ENCODE measurements at regions not wholly inside any gene's neighbourhood (a gene's known extent, or its start where the extent isn't known, plus 50 kb on each side); places are given as distances from the start of the nearest gene placed in this dataset.

DNA sequence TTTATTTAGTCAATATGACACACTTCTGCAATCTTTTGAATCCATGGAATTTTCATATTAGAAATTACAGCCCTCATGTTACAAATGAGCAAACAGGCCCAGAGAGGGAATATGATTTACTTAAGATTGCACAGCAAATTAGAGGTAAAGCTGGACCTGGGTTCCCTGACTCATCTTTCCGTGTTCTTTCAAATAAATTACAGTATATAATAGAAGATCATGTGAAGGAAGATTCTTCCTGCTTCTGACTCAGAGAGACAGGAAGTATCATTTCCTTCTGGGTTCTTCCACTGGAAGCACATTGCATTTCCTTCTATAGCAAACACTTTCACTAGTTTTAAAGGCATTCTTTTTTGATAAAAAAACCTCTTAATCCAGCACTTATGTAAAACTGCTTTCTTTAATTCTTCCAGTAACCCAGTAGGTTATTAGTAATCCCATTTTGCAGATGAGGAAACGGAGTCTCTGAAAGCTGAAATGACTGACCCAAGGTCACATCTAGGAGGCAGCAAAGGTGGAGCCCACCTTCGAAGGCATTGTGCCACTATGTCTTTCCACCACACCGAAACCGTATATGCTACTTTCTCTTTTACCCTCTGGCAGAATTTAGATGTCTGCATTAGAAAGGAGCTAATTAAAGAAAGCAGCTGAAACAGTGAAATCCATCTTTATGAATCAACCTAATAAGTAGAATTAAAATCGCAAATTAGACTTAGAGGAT, 566.7 kb upstream of the KLF4 start:
- DNase-seq (ENCODE audit: low spot score) = no peak
- Histone ChIP-seq H3K9me3 (ENCODE audit: severe bottlenecking) (no peaks in the 10 kb centered on the region), H3K27me3 (ENCODE audit: insufficient read depth, poor library complexity, severe bottlenecking) (no peaks in the 10 kb centered on the region), H3K36me3 (ENCODE audit: low read depth) (no peaks in the 10 kb centered on the region), H3K4me1 (ENCODE audit: insufficient read depth, poor library complexity, severe bottlenecking) (peaks cover 48% of the 10 kb centered on the region), H3K27ac (ENCODE audit: poor library complexity, severe bottlenecking) (peak overlapping the region; percentile 99), H3K4me3 (ENCODE audit: severe bottlenecking) (peak overlapping the region; percentile 4)
- ATAC-seq (ENCODE audit: low read depth) = peak; percentile 50
- TF ChIP-seq CTCF (IDR thresholded peaks at IDR 0.05; ENCODE audit: poor library complexity, severe bottlenecking) = no peak

DNA sequence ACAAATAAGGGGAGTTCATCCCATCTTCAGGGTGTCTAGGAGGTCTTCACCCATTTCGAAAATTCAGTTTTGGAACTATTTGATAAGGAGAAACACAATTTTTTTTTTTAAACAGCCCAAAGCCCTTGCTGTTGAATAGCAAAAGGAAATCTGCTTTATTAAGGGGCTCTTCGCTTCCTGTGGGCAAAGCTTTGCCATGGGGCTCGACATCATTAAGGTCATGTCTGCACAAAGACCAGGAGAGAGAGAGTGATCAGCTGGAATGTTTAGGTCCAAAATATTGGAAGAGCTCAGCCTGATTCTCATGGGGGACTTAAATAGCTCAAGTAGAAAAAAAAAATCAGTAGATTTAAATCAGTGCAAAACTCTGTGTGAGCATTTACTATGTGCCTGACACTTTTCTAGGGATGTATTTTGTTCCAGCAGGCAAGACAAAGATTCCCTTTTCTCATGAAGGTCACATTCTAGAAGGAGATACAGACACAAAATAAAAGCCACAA, 564.6 kb upstream of the KLF4 start:
- H3K27ac ChIP-seq (ENCODE audit: poor library complexity, severe bottlenecking) = peak overlapping the region; percentile 99
- H3K36me3 ChIP-seq (ENCODE audit: low read depth) = no peaks in the 10 kb centered on the region
- TF ChIP-seq CTCF (IDR thresholded peaks at IDR 0.05; ENCODE audit: poor library complexity, severe bottlenecking) = no peak
- H3K4me1 ChIP-seq (ENCODE audit: insufficient read depth, poor library complexity, severe bottlenecking) = peaks cover 63% of the 10 kb centered on the region
- ATAC-seq (ENCODE audit: low read depth) = no peak
- DNase-seq (ENCODE audit: low spot score) = no peak
- H3K4me3 ChIP-seq (ENCODE audit: severe bottlenecking) = no peak overlapping the region
- H3K27me3 ChIP-seq (ENCODE audit: insufficient read depth, poor library complexity, severe bottlenecking) = no peaks in the 10 kb centered on the region
- no peaks in the 10 kb centered on the region for H3K9me3 ChIP-seq (ENCODE audit: severe bottlenecking)

GRCh38 chr9:108053555-108054061, 564.0 kb upstream of the KLF4 start:
- TF ChIP-seq CTCF (IDR thresholded peaks at IDR 0.05; ENCODE audit: poor library complexity, severe bottlenecking) = no peak
- ATAC-seq (ENCODE audit: low read depth) (peak; percentile 4; the same call in 2 of the 3 replicates), DNase-seq (ENCODE audit: low spot score) (no peak)
- no peak overlapping the region for H3K4me3 ChIP-seq (ENCODE audit: severe bottlenecking)
- H3K36me3 ChIP-seq (ENCODE audit: low read depth) = no peaks in the 10 kb centered on the region
- peak overlapping the region; percentile 99 for H3K27ac ChIP-seq (ENCODE audit: poor library complexity, severe bottlenecking)
- H3K9me3 ChIP-seq (ENCODE audit: severe bottlenecking) = no peaks in the 10 kb centered on the region
- H3K27me3 ChIP-seq (ENCODE audit: insufficient read depth, poor library complexity, severe bottlenecking) = no peaks in the 10 kb centered on the region
- H3K4me1 ChIP-seq (ENCODE audit: insufficient read depth, poor library complexity, severe bottlenecking) = peaks cover 67% of the 10 kb centered on the region

DNA sequence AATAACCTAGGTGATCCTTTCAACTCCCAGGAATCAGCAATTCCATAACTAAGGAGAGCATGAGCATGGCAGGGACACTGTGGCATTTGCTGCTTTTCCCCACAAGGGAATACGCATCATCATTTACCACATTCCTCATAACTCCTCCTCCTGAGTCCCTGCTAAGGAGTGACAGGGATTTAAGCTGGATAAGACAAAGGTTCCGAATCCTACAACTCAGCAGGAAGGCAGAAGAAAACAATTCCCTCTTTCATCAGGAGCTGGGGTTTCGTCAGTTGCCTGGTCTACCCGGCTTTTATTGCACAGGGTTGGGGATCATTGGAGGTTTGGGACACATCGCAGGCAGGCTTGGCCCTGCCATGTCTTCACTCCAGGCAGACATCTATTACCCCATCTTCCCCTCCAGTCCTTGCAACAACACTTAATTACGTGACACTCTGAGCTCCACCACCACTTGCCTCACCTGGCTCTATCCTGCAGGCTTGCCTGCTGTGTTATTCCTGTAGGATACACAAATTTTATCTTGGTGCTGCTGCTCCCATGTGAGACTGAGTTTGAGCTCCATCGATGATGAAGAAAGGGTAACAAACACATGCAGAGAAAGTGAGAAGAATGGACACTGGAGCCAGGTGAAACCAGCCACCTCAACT, 563.0 kb upstream of the KLF4 start:
- peak overlapping the region; percentile 99 for H3K27ac ChIP-seq (ENCODE audit: poor library complexity, severe bottlenecking)
- ATAC-seq (ENCODE audit: low read depth) = no peak
- H3K4me3 ChIP-seq (ENCODE audit: severe bottlenecking) = no peak overlapping the region
- H3K27me3 ChIP-seq (ENCODE audit: insufficient read depth, poor library complexity, severe bottlenecking) = no peaks in the 10 kb centered on the region
- H3K4me1 ChIP-seq (ENCODE audit: insufficient read depth, poor library complexity, severe bottlenecking) = peaks cover 64% of the 10 kb centered on the region
- no peak for DNase-seq (ENCODE audit: low spot score)
- no peaks in the 10 kb centered on the region for H3K9me3 ChIP-seq (ENCODE audit: severe bottlenecking)
- TF ChIP-seq CTCF (IDR thresholded peaks at IDR 0.05; ENCODE audit: poor library complexity, severe bottlenecking) = no peak
- H3K36me3 ChIP-seq (ENCODE audit: low read depth) = no peaks in the 10 kb centered on the region

Data from RWPE2 (cell line).